ENCODE measurements at regions not wholly inside any gene's neighbourhood (a gene's known extent, or its start where the extent isn't known, plus 50 kb on each side); places are given as distances from the start of the nearest gene placed in this dataset.

DNA sequence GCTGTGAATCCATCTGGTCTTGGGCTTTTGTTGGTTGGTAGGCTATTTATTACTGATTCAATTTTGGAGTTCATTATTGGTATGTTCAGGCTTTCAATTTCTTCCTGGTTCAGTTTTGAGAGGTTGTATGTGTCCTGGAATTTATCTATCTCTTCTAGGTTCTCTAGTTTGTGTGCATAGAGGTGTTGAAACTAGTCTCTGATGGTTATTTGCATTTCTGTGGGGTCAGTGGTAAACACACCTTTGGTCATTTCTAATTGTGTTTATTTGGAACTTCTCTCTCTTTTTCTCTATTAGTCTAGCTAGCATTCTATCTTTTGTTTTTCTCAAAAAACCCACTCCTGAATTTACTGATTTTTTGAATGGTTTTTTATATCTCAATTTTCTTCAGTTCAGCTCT, 70.1 kb upstream of the IRAK1BP1 start:
- no peaks in the 10 kb centered on the region for H3K36me3 Mint-ChIP-seq (ENCODE audit: low read depth)
- no peaks in the 10 kb centered on the region for H4K20me1 ChIP-seq (replicated peaks; ENCODE audit: insufficient read depth)
- H3K27ac Mint-ChIP-seq, result no peak overlapping the region
- no peak overlapping the region for H3K27ac ChIP-seq (ENCODE audit: low read depth)
- no peaks in the 10 kb centered on the region for H3K27me3 ChIP-seq (ENCODE audit: insufficient read depth)
- no peaks in the 10 kb centered on the region for H3K4me1 ChIP-seq (ENCODE audit: insufficient read depth)
- no peaks in the 10 kb centered on the region for H3K4me1 Mint-ChIP-seq
- ATAC-seq (no peak), DNase-seq (ENCODE audit: low spot score) (no peak)
- H3K4me2 ChIP-seq, result no peak overlapping the region
- TF ChIP-seq STAT1 (IDR thresholded peaks at IDR 0.05; ENCODE audit: unreplicated experiment) (no peak), EZH2 (IDR thresholded peaks at IDR 0.05; ENCODE audit: low read depth, unreplicated experiment) (no peak), JUNB (IDR thresholded peaks at IDR 0.05; ENCODE audit: unreplicated experiment) (no peak)
- TF ChIP-seq, protein P1, sequence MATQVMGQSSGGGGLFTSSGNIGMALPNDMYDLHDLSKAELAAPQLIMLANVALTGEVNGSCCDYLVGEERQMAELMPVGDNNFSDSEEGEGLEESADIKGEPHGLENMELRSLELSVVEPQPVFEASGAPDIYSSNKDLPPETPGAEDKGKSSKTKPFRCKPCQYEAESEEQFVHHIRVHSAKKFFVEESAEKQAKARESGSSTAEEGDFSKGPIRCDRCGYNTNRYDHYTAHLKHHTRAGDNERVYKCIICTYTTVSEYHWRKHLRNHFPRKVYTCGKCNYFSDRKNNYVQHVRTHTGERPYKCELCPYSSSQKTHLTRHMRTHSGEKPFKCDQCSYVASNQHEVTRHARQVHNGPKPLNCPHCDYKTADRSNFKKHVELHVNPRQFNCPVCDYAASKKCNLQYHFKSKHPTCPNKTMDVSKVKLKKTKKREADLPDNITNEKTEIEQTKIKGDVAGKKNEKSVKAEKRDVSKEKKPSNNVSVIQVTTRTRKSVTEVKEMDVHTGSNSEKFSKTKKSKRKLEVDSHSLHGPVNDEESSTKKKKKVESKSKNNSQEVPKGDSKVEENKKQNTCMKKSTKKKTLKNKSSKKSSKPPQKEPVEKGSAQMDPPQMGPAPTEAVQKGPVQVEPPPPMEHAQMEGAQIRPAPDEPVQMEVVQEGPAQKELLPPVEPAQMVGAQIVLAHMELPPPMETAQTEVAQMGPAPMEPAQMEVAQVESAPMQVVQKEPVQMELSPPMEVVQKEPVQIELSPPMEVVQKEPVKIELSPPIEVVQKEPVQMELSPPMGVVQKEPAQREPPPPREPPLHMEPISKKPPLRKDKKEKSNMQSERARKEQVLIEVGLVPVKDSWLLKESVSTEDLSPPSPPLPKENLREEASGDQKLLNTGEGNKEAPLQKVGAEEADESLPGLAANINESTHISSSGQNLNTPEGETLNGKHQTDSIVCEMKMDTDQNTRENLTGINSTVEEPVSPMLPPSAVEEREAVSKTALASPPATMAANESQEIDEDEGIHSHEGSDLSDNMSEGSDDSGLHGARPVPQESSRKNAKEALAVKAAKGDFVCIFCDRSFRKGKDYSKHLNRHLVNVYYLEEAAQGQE (IDR thresholded peaks at IDR 0.05; ENCODE audit: unreplicated experiment), result no peak
- H3K9me2 ChIP-seq (ENCODE audit: insufficient read depth), result no peaks in the 10 kb centered on the region; the same call in 1 of the 2 replicates
- H3K79me2 ChIP-seq (replicated peaks; ENCODE audit: insufficient read depth), result no peaks in the 10 kb centered on the region
- no peak overlapping the region for H2AFZ ChIP-seq
- no peaks in the 10 kb centered on the region for H3K36me3 ChIP-seq (ENCODE audit: insufficient read depth)
- H3K27me3 Mint-ChIP-seq (ENCODE audit: insufficient read depth, low read depth, poor library complexity), result no peaks in the 10 kb centered on the region
- H3F3A ChIP-seq (replicated peaks; ENCODE audit: low read depth), result no peaks in the 10 kb centered on the region
- H3K9me3 Mint-ChIP-seq, result peaks cover 9% of the 10 kb centered on the region
- no peak overlapping the region for H3K4me3 Mint-ChIP-seq
- no peak overlapping the region for H3K4me3 ChIP-seq

DNA sequence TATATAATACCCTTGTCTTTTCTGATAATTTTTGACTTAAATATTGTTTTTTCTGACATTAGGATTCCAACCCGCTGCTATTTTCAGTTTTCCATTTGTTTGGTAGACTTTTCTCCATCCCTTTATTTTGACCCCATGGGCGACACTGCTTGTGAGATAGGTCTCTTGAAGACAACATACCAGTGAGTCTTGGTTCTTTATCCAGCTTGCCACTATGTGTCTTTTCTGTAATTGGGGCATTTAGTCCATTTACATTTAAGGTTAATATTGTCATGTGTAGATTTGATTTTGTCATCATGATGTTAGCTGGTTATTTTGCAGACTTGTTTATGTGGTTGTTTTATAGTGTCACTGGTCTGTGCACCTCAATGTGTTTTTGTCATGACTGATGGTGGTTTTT, 67.7 kb upstream of the IRAK1BP1 start:
- peaks cover 14% of the 10 kb centered on the region for H3K9me3 Mint-ChIP-seq

More for the DNA sequence above, 67.7 kb upstream of the IRAK1BP1 start:
- Mint-ChIP-seq H3K4me3 (no peak overlapping the region), H3K36me3 (ENCODE audit: low read depth) (no peaks in the 10 kb centered on the region; the same call in 2 of the 3 replicates), H3K27me3 (ENCODE audit: insufficient read depth, low read depth, poor library complexity) (no peaks in the 10 kb centered on the region), H3K4me1 (no peaks in the 10 kb centered on the region), H3K27ac (no peak overlapping the region)
- H4K20me1 ChIP-seq (replicated peaks; ENCODE audit: insufficient read depth), result no peaks in the 10 kb centered on the region
- no peaks in the 10 kb centered on the region; the same call in 1 of the 2 replicates for H3K9me2 ChIP-seq (ENCODE audit: insufficient read depth)
- no peak overlapping the region for H3K4me3 ChIP-seq
- H3K36me3 ChIP-seq (ENCODE audit: insufficient read depth), result no peaks in the 10 kb centered on the region
- no peaks in the 10 kb centered on the region for H3K4me1 ChIP-seq (ENCODE audit: insufficient read depth)
- no peak overlapping the region for H2AFZ ChIP-seq
- ATAC-seq, result no peak
- H3F3A ChIP-seq (replicated peaks; ENCODE audit: low read depth), result no peaks in the 10 kb centered on the region
- TF ChIP-seq, protein P2, sequence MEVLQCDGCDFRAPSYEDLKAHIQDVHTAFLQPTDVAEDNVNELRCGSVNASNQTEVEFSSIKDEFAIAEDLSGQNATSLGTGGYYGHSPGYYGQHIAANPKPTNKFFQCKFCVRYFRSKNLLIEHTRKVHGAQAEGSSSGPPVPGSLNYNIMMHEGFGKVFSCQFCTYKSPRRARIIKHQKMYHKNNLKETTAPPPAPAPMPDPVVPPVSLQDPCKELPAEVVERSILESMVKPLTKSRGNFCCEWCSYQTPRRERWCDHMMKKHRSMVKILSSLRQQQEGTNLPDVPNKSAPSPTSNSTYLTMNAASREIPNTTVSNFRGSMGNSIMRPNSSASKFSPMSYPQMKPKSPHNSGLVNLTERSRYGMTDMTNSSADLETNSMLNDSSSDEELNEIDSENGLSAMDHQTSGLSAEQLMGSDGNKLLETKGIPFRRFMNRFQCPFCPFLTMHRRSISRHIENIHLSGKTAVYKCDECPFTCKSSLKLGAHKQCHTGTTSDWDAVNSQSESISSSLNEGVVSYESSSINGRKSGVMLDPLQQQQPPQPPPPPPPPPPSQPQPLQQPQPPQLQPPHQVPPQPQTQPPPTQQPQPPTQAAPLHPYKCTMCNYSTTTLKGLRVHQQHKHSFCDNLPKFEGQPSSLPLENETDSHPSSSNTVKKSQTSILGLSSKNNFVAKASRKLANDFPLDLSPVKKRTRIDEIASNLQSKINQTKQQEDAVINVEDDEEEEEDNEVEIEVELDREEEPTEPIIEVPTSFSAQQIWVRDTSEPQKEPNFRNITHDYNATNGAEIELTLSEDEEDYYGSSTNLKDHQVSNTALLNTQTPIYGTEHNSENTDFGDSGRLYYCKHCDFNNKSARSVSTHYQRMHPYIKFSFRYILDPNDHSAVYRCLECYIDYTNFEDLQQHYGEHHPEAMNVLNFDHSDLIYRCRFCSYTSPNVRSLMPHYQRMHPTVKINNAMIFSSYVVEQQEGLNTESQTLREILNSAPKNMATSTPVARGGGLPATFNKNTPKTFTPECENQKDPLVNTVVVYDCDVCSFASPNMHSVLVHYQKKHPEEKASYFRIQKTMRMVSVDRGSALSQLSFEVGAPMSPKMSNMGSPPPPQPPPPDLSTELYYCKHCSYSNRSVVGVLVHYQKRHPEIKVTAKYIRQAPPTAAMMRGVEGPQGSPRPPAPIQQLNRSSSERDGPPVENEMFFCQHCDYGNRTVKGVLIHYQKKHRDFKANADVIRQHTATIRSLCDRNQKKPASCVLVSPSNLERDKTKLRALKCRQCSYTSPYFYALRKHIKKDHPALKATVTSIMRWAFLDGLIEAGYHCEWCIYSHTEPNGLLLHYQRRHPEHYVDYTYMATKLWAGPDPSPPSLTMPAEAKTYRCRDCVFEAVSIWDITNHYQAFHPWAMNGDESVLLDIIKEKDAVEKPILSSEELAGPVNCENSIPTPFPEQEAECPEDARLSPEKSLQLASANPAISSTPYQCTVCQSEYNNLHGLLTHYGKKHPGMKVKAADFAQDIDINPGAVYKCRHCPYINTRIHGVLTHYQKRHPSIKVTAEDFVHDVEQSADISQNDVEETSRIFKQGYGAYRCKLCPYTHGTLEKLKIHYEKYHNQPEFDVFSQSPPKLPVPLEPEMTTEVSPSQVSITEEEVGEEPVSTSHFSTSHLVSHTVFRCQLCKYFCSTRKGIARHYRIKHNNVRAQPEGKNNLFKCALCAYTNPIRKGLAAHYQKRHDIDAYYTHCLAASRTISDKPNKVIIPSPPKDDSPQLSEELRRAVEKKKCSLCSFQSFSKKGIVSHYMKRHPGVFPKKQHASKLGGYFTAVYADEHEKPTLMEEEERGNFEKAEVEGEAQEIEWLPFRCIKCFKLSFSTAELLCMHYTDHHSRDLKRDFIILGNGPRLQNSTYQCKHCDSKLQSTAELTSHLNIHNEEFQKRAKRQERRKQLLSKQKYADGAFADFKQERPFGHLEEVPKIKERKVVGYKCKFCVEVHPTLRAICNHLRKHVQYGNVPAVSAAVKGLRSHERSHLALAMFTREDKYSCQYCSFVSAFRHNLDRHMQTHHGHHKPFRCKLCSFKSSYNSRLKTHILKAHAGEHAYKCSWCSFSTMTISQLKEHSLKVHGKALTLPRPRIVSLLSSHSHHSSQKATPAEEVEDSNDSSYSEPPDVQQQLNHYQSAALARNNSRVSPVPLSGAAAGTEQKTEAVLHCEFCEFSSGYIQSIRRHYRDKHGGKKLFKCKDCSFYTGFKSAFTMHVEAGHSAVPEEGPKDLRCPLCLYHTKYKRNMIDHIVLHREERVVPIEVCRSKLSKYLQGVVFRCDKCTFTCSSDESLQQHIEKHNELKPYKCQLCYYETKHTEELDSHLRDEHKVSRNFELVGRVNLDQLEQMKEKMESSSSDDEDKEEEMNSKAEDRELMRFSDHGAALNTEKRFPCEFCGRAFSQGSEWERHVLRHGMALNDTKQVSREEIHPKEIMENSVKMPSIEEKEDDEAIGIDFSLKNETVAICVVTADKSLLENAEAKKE (CRISPR knock-in tag; IDR thresholded peaks at IDR 0.05), result no peak
- TF ChIP-seq, protein P1 (IDR thresholded peaks at IDR 0.05; ENCODE audit: unreplicated experiment), result no peak
- TF ChIP-seq CREB1 (CRISPR knock-in tag; IDR thresholded peaks at IDR 0.05; ENCODE audit: low read depth), result no peak
- TF ChIP-seq JUNB (IDR thresholded peaks at IDR 0.05; ENCODE audit: unreplicated experiment), result no peak
- no peak for TF ChIP-seq STAT1 (IDR thresholded peaks at IDR 0.05; ENCODE audit: unreplicated experiment)
- TF ChIP-seq ZNF331 (CRISPR knock-in tag; IDR thresholded peaks at IDR 0.05; ENCODE audit: low read depth), result no peak
- TF ChIP-seq POLR2AphosphoS5 (IDR thresholded peaks at IDR 0.05; ENCODE audit: low read depth), result no peak
- TF ChIP-seq NANOG (IDR thresholded peaks at IDR 0.05; ENCODE audit: borderline replicate concordance), result no peak
- H3K27me3 ChIP-seq (ENCODE audit: insufficient read depth), result no peaks in the 10 kb centered on the region
- H3K4me2 ChIP-seq, result no peak overlapping the region
- H3K27ac ChIP-seq (ENCODE audit: low read depth), result no peak overlapping the region
- no peaks in the 10 kb centered on the region for H3K79me2 ChIP-seq (replicated peaks; ENCODE audit: insufficient read depth)
- DNase-seq (ENCODE audit: low spot score), result no peak

Data from GM23338 (cell line).